Dermis microvascular lymphatic vessel endothelial cell (primary cell): ENCODE measurements at regions not wholly inside any gene's neighbourhood (a gene's known extent, or its start where the extent isn't known, plus 50 kb on each side); places are given as distances from the start of the nearest gene placed in this dataset.
A peak's percentile ranks its signal among the peaks of the same experiment; 100 is the strongest.
"Not testable (repeated sequence)": the region's sequence is repeated elsewhere in the genome, so short reads cannot be mapped to it uniquely, and the experiment has no call there.

Experiments
- DNase-seq, 2 donors: peaks; one replicate each; pipeline versions ENCODE4 v3.0.0 to v3.0.0-alpha.2; 2010; ENCODE audit warnings: low read depth in 2 of 2

DNA sequence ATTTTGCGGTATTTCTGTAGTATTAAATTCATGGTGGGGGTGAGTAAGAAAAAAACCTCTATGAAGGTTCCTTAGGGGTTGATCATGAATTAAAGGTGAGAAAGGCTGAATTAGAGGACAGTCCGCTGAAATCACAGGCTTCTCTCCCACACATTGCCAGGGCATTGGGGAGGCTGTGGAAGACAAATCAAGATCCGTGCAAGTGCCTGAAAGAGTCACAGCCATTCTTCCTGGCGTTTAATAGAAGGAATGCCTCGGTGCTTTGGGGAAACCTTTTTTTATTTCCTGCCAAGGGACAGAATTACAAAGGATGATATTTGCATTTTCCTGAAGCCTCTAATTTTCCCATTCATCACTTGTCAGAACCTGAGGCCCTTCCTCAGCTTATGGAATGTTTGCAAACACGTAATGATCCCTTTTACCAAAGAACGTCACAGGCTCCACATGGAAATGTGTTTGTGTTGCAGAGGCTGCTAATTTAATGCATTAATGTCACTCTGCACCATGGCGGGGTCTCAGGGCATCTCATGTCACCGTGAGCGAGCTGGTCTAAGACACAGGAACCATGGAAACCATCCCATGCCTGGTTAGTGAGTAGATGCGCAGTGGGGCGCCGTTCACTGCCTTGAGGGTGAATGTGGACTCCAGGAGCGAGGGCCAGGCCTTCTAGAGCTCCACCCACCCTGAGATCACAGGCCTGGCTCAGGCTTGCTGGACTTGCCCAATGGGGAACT is 185.9 kb upstream of the SULF2 start:
- DNase-seq = no peak

DNA sequence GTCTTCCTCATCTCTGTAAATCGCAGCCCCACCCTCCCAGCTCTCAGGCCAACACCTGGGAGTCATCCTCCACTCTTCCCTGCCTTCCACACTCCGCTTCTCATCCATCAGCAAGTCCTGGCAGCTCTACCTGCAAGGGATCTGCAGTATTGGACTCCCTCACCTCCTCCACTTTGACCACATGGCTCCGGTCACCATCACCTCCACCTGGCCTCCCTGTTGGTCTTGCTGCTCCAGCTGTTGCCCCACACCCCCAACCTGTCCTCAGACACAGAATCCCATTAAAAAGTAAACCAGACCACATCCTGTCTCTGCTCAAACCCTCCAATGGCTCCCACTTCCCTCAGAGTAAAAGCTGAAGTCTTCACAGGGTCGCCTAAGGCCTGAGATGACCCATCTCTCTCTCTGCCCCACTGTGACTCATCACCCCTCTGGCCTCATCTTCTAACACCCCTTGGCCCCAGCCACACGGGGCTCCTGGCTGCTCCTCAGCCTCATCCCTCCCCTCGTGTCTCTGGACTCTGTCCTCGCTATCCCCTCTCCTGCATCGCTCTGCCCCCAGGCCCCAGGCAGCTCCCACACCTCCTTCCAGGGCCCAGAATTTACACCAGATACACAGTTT is 185.1 kb upstream of the SULF2 start:
- DNase-seq = no peak

DNA sequence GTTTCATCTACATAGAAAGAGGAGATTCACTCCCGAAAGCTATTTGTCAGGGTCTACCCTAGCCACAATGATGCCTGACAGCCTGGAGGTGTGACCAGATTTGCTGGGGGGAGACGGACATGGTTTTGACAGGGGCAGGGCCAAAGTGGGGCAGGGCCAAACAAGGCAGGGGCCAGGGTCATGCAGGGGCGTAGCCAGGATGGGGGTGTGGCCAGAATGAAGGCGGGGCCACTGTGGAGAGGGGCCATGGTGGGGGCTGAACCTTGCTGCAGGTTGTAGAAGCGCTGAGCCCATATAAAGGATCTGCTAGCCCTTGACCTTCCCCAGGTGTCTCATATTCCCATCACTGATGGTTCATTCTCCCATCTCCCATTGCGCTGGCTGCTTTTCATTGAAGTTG is 184.1 kb upstream of the SULF2 start:
- no peak for DNase-seq

DNA sequence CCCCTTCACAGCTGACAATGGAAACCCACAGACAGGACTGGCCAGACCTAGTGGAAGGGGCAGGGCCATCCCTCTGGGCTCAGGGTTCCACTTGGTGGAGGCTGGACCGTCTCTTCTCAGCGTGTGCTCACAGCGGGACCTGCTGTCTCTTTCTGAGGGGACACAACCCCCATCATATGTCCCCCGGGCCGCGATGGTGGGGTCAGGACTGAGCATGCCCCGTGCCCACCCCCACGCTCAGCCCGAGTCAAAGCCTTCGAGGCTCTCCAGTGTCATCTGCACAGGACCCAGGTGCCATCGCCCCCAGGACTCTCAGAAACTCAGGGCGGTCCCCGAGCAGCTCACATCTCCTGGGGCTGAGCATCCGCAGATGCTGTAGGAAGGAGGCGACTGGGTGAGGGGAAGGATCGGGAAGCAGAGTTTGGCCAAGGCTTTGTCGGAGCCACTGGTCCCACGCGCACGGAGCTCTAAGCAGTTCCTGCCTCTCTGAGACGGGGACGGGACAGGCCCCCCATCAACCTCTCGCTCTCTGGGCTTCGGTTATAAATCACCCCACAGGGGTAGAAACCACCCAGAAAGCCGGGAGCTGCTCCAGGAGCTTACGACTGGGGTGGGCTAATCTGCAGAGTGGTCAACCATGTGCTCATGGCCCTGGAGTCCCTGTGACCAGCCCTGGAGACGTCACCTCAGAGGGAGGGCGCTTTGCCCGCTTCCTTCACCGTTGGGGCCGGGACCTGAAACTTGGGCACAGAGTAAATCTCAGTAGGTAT is 183.4 kb upstream of the SULF2 start:
- no peak for DNase-seq

DNA sequence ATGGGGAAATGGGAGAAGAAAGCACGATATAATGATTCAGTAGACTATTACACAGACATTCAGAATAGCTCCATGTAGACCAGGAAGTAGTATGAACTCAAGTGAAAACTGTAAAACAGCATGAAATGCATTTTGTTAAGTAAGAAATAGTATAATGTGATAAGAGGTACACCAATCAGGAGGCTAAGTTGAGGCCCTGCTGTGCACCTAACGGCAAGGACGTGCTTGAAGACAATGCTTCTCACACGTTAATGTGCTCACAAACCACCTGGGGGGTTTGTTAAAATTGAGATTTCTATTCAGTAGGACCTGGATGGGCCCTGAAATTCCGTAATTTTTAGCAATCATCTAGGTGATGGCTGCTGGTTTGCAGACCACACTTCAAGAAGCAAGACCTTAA is 178.9 kb upstream of the SULF2 start:
- DNase-seq = no peak

DNA sequence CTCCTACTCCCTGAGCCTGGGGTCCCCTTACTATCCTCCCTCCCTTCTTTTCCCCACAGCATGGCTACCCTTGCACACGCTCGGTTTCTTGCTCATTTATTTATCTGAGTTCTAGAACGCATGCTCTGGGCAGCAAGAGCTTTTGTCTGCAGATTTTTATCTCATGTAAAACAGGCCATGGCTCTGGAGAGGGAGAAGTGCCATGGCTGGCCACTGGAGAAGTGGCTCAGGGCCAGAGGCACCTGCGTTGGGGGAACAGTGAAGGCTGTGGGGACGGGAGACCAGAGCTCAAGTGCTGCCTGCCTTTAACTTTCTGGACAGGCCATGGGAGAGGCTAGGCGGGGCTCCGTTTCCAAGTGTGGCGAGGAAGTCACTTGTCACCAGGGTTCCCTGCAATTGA is 177.7 kb upstream of the SULF2 start:
- no peak for DNase-seq

DNA sequence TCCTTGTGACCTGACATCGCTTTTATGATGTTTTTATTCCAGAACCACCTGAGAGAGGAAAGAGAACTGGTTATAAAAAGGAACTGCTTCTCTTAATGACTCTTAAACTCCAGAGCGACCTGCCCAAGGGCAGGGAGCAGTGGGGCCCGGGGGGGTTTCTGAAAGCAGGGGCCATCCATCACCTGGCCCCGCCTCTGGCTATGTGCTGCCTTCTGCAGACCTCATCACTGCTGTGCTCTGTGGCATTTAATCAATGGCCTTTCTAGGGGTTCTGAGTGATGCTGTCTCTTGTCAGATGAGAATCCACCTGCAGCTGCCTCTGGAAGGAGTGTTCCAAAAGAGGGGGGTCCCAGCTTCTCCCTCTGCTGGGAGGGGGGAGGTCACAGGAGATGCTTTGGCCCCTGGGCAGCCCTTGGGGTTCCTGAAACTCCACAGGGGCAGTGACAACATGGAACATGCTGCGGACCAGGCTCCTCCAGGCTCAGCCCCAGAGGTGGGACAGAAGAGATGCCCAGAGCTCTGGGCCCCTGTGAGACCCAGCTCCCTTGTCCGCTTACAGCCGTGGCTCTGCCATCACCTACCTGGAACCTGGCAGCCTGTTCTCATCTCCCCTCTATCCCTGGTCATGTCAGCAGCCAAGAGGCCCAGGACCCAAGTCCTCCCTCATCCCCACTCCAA is 177.1 kb upstream of the SULF2 start:
- DNase-seq = no peak

DNA sequence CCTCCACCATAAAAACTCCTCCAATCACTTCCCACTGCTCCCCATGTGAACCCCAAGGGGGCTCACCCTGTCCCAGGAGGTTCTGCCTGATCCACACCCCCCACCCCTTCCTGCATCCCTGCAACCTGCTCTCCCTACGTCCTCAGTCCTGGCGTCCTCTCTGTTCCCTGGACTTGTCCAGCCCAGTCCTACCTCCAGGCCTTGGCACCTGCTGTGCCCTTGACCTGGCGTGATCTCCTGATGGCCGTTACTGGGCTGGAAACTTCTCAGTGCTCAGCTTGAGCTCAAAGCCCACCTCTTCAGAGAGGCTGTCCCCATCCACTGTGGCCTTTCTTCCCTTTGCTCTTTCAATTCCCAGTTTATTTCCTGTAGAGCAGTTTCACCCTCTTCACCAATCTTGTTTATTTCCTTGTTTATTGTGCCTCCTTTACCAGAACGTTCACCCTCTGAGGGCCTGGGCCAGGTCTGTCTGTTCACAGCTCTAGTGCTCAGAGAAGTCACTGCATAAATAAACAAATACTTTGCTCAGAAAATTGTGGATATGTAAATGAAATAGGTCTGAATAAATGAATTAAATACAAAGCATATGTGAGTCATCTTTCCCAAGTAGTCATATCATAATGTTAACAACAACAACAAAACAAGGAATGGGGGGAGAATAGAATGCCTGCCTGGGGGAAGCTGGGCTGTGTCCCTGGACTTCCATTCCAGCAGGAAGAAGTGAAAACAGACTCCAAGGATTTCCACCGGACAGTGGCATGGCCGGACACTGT is 175.7 kb upstream of the SULF2 start:
- DNase-seq = no peak

DNA sequence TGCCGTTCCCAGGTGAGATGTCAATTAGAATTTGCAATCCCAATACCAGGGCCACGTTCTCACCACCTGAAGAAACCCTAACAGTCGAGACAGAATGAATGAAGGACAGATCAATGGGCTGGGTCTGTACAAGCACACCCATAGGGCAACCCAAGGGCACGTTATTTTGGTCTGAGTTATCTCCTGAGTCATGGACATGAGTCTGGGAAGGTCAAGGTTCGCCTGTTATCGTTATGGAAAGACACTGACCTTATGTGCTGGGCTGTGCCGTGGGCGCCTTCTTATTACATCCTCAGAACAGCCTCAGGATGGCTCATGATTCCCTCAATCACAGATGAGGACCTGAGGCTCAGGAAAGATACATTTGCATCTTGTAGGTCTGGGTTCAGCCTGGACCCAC is 175.0 kb upstream of the SULF2 start:
- no peak for DNase-seq

DNA sequence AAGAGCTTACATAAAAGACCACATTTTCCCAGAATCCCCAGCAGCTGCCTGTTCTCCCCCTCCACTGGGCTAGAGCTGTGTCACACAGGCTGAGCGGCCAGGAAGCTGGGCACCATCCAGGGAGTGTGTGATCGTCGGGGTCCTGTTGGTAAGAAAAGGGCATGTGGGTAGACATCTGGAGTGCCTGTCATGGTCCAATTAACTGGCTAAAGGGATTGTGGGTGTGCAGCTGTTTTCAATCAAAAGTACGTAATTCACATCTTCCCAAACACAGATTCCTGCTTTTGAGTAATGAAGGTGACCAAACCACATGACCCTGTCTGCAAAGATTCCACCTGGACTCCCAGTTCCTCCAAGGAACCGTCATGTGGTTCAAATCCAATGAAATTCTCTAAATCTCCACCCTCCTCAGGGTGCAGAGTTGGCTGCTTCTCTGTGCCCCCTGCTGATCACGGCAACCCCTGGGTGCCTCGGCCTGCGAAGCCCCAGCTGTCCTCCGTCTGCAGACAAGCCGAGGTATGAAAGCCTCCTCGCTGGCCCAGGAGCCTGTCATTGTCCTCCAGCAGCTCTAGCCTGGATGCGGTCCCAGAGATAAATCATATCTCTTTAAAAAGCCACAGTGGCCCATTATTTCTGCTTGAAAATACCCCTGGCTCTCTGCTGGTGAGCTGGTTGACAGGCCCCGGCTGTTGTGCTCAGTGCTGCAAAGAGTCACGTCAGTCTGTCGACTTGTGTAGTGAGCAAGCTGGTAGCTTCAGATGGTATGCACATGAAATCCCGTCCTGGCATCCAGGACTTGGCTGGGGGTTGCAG is 172.9 kb upstream of the SULF2 start:
- DNase-seq = not testable (repeated sequence)

DNA sequence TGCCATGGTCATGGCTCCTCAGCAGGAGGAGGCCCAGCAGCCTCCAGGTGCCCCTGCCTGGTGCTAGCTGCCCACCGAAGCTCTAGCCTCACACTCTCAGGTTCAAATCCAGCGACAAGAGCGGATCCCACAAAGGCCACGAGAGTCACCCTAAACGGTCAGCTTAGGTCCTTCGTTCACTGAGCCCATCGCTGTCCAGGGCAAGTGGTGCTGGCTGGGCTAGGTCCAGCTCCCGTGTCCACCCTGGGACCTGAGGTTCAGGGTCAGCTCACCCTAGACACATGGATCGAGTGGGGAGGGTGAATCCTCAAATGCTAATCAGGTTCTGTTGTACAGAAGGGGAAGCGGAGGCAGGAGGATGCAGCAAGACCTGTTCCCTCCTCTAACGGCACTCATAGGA is 171.9 kb upstream of the SULF2 start:
- no peak for DNase-seq

DNA sequence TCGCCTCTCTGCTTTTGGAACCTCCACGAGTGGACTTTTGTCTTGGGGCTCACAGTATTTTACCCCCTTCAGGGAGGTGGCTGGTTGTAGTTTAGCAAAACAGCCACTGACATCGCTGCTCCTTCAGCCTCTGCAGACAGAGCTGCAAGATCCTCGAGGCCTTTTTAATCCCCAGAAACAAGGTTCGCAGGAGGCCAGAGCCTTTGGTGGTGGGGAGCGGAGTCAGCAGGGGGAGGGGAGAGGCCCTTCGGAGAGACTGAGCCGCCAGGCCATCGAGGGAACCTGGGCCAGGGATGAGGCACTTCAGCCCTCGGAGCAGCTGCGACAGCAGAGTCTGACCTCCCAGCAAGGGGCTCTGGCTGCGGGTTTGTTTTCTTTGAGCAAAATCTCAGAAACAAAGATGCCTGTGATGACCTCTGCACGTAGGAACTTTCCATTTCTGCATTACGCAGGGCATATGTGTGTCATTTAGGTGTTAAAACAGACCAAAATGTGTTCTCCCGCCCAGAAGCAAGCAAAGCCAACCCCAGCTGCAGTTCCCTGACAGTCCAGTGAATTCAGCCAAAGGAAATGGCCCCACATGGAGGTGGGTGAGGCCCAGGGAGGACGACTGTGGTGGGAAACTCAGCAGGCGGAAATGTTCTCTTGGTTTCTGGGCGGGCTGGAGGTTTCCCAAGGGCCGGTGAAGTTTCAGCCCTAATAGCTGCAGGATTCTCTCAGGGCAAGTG is 171.2 kb upstream of the SULF2 start:
- peak; percentile 34 to 36 for DNase-seq

DNA sequence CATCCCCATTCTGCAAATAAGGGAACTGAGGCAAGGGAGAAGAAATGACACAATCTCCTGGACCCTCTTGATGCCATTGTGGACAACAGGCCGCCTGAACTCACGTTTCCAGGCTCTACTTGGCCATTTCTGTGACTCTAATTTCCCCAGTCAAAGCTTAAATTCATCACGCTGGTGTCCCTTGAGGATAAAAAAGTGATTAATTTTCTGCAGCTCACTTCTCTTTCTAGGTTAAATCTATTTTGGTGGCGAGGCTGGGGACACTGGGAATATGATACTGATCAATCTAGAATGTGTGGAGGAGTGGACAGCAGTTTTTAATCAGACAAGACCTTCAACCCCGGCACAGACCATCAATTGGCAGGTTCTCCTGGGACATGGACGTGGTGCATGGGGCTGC is 168.2 kb upstream of the SULF2 start:
- no peak for DNase-seq

DNA sequence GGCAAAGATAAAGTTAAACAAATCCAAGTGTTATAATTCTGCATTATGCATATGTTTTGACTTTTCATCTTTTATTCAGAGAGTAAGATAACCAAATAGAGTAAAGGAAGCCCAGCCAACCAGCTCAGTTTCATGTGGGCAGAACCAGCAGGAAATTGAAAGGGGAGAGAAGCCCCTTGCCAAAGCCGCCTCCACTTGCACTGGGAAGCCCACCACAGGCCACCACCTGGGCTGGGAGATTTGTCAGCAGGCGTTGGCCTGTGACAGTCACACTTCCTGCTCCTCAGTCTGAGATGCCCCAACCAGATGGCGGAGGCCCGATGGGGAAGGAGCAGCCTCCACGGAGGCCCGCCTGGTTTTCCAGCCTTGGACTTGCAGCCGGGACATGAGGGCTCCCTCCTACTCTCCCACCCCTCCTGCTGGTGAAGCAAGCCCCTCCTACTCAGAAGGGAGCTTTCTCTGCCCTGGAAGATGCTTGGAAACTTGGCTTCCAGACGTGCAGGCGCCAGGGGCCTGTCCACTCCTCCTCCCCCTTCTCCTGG is 166.8 kb upstream of the SULF2 start:
- no peak for DNase-seq

DNA sequence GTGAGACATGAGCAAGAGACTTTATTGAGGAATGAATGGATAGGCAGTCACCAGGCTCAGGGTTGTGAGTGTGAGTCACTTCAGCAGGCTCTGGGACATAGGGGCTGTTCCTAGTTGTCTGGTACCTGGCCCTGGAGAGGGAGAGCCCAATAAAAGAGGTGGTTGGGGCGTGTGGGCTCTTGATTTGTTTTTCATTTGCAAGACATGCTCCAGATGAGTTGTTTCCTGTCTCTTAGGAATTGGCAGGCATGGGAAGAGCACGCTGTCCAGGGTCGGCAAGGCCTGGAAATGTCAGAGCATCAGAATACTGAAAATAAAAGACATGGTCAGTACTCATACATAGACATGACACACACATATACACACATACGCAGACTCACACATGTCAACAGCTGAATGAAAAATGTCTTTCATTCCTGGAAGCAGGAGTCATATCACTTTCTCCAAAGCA is 166.3 kb upstream of the SULF2 start:
- DNase-seq = peak in 1 of 2 donors; percentile 70

DNA sequence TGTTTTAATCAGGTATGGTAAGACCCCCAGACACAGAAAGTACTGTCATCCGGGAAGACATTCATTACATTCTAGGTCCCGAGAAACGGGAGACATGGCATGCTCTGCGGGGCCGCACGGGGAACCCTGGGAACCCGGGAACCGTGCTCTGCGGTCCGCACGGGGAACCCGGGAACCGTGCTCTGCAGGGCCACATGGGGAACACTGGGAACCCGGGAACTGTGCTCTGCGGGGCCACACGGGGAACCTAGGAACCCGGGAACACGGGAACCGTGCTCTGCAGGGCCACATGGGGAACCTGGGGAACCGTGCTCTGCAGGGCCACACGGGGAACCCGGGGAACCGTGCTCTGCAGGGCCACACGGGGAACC is 165.6 kb upstream of the SULF2 start:
- no peak for DNase-seq

DNA sequence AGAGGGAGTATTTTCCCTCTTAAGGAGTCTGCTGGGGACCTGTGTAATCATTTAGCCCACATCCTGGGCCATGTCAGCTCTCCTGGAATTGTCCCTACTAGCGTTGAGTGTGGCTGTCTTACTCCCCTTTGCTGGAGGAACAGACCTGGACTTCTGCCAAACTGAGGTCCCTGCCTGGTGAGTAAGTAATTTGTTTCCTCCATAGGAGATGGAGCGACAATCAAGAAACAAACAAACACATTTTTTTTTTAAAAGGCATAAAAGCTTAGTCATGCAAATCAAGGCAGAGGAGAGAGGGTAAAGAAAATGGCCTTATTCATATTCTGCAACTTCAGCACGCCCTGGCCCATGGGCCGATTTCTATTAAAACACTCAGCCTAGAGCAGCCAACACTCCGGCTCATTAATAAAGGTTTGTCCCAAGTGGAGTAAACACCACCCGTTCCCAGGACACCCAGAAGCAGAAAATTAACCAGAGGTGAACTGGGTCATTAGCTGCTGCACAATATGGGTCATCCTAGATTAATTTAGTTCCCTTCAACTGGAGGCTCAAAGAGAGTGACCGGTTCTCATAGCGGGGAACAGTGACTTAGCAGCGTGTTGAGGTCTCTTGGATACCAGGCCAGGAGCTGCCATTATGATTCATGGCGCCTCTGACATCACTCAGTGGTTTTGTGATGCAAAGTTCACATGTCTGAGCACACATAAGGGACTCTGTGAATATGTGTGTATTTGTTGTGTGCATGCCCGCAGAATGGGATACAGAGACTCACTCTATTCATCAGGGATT is 165.0 kb upstream of the SULF2 start:
- peak in 1 of 2 donors; percentile 89 for DNase-seq

DNA sequence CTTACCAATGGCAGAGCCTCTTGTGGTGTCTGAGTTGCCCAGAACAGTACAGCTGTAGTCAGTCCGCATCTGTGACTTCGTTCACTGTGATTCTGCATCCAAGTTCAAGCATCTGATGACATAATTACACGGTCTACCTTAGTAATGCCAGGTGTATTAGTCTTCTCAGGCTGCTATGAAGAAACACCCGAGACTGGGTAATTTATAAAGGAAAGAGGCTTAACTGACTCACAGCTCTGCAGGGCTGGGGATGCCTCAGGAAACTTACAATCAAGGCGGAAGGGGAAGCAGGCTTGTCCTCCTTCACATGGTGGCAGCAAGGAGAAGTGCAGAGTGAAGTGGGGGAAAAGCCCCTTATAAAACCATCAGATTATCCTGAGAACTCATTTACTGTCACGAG is 163.9 kb upstream of the SULF2 start:
- peak in 1 of 2 donors; percentile 36 for DNase-seq

DNA sequence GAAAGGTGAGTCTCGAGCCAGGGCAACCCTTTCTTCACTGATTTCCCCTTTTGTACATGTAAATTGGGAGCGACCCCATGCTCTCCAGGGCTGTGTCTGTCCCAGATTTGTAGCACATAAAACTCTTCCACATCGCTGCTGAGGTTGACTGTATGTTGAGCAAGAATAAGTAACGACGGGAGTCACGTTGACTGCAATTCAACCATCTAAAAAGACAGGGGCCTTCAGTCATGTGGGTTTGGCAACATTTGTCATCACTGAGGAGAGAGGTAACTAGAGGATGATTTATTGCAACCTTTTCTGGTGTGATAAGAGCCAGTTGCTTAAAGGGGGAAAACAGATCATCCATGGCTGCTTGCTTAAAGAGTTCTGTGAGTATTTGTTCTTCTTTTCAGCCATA is 159.4 kb upstream of the SULF2 start:
- DNase-seq = no peak
